ENCODE measurements at regions not wholly inside any gene's neighbourhood (a gene's known extent, or its start where the extent isn't known, plus 50 kb on each side); places are given as distances from the start of the nearest gene placed in this dataset.

- no peak for TF ChIP-seq EZH2 (IDR thresholded peaks at IDR 0.05)
- TF ChIP-seq CTCF (IDR thresholded peaks at IDR 0.05), result no peak
- TF ChIP-seq EZH2phosphoT487 (IDR thresholded peaks at IDR 0.05), result no peak
Observed at GRCh38 chr20:56815796-56816195, 186.7 kb downstream of the TFAP2C start.
